ENCODE measurements at regions not wholly inside any gene's neighbourhood (a gene's known extent, or its start where the extent isn't known, plus 50 kb on each side); places are given as distances from the start of the nearest gene placed in this dataset.

- no peak for TF ChIP-seq CTCF (conservative IDR thresholded peaks at IDR 0.05 in 1 of 2, IDR thresholded peaks at IDR 0.05 in 1 of 2; ENCODE audit: low read depth in 1 of 2, low read length in 2 of 2)
- TF ChIP-seq EZH2 (IDR thresholded peaks at IDR 0.05; ENCODE audit: low read length, missing control alignments), result no peak
Measured at GRCh38 chr1:61620536-61620935, 104.4 kb downstream of the TM2D1 start.
